Upper lobe of right lung (tissue), 1 donor: ENCODE measurements at regions not wholly inside any gene's neighbourhood (a gene's known extent, or its start where the extent isn't known, plus 50 kb on each side); places are given as distances from the start of the nearest gene placed in this dataset.

Experiments used
- ATAC-seq: fragments of 200-7000 bp; cut with Tn5 transposase; one replicate; pipeline ENCODE4 v1.9.1; 2020; ENCODE audit warnings: mild to moderate bottlenecking, moderate library complexity
- DNase-seq: peaks from one replicate; pipeline ENCODE4 v3.0.0-alpha.2; 2020
- H3K27ac ChIP-seq: fragments of 200-600 bp; one replicate; pipeline ENCODE4 v1.8.0; 2022
- H3K27me3 ChIP-seq: fragments of 200-600 bp; one replicate; pipeline ENCODE4 v1.8.0; 2022; ENCODE audit warnings: mild to moderate bottlenecking
- H3K36me3 ChIP-seq: fragments of 200-600 bp; one replicate; pipeline ENCODE4 v1.8.0; 2022
- H3K4me1 ChIP-seq: fragments of 200-600 bp; one replicate; pipeline ENCODE4 v1.8.0; 2022
- H3K4me3 ChIP-seq: fragments of 200-600 bp; one replicate; pipeline ENCODE4 v1.8.0; 2022; ENCODE audit warnings: mild to moderate bottlenecking
- H3K9me3 ChIP-seq: fragments of 200-600 bp; one replicate; pipeline ENCODE4 v1.8.0; 2022
- intact Hi-C: fragments of 100-400 bp; cut with DNase I; formaldehyde crosslinking; loops from one replicate; pipeline ENCODE4 v1.11.0; 2022
- TF ChIP-seq, protein P1 (sequence below): fragments of 200-600 bp; IDR thresholded peaks from one replicate; pipeline ENCODE4 v1.8.0; 2022; ENCODE audit warnings: antibody characterized with exemption
- donor health status: DM: no; HTN: yes; CAD: no; lungs with severe emphysema.

DNA sequence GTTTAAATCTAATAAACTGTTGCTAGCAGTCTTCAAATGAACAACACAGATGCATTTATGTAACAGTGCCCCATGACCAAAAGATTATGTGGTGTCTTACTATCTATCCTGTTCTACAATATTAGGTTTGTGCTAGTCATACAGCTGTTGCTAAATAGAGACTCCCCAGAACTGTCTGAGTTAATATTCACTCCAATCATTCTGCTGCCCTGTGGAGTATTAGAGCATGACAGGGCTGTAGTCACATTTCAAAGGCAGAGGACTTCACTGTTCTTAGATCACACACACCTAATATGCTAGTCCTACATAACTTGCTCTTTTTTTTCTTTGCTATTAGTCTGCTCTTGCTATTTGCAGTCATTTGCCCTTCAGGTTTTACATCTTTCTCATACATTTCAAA is 157.6 kb upstream of the MDGA2 start:
- TF ChIP-seq, protein P1, sequence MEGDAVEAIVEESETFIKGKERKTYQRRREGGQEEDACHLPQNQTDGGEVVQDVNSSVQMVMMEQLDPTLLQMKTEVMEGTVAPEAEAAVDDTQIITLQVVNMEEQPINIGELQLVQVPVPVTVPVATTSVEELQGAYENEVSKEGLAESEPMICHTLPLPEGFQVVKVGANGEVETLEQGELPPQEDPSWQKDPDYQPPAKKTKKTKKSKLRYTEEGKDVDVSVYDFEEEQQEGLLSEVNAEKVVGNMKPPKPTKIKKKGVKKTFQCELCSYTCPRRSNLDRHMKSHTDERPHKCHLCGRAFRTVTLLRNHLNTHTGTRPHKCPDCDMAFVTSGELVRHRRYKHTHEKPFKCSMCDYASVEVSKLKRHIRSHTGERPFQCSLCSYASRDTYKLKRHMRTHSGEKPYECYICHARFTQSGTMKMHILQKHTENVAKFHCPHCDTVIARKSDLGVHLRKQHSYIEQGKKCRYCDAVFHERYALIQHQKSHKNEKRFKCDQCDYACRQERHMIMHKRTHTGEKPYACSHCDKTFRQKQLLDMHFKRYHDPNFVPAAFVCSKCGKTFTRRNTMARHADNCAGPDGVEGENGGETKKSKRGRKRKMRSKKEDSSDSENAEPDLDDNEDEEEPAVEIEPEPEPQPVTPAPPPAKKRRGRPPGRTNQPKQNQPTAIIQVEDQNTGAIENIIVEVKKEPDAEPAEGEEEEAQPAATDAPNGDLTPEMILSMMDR = no peak
- H3K27me3 ChIP-seq = no peaks in the 10 kb centered on the region
- no peak overlapping the region for H3K27ac ChIP-seq
- no peaks in the 10 kb centered on the region for H3K9me3 ChIP-seq
- intact Hi-C loops = no loop called here
- no peaks in the 10 kb centered on the region for H3K4me1 ChIP-seq
- H3K36me3 ChIP-seq = no peaks in the 10 kb centered on the region
- ATAC-seq (no peak), DNase-seq (no peak)
- H3K4me3 ChIP-seq = no peak overlapping the region

DNA sequence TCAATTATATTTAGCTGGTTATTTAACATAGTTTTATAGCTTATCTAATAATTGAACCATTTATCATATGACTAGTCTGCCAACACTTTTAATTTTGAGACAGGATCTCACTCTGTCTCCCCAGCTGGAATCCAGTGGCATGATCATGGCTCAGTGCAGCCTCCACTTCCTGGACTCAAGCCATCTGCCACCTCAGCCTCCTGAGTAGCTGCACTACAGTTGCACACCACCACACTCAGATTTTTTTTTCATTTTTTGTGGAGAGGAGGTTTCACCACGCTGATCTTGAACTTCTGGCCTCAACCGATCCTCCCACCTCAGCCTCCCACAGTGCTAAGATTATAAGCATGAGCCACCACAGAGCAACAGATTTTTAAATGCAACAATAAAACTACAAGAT is 151.4 kb upstream of the MDGA2 start:
- TF ChIP-seq, protein P1 = no peak
- no peaks in the 10 kb centered on the region for H3K4me1 ChIP-seq
- ATAC-seq = no peak
- H3K36me3 ChIP-seq = no peaks in the 10 kb centered on the region
- intact Hi-C loops = no loop called here
- no peaks in the 10 kb centered on the region for H3K27me3 ChIP-seq
- H3K9me3 ChIP-seq = no peaks in the 10 kb centered on the region
- H3K27ac ChIP-seq = no peak overlapping the region
- DNase-seq = no peak
- no peak overlapping the region for H3K4me3 ChIP-seq

DNA sequence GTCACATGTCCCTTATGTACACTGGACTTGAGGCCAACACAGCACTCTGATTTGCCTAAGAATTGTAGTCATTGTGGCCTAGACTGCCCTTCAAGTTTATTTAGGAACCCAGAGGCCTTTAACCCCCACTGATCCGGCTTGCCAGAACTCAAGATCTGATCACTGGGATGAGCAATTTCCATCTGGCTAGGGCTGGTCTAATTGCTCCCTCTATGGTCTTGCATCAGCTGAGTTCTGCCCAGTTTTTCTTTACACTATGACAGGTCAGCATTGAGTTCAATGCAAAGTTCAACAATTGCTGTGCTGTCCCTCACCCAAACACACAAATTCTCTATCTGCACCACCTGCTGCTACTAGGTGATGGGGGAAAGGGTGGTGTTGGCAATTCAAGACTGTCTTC is 146.9 kb upstream of the MDGA2 start:
- intact Hi-C loops = no loop called here
- Histone ChIP-seq H3K36me3 (no peaks in the 10 kb centered on the region), H3K4me1 (no peaks in the 10 kb centered on the region), H3K27ac (no peak overlapping the region), H3K9me3 (no peaks in the 10 kb centered on the region), H3K4me3 (no peak overlapping the region), H3K27me3 (no peaks in the 10 kb centered on the region)
- ATAC-seq (no peak), DNase-seq (no peak)
- TF ChIP-seq, protein P1 = no peak

GRCh38 chr14:47821135-47821534 is 145.7 kb upstream of the MDGA2 start:
- intact Hi-C loops = no loop called here
- TF ChIP-seq, protein P1 = no peak
- ATAC-seq (no peak), DNase-seq (no peak)
- H3K9me3 ChIP-seq = peaks cover under 1% of the 10 kb centered on the region
- no peaks in the 10 kb centered on the region for H3K36me3 ChIP-seq
- H3K27me3 ChIP-seq = no peaks in the 10 kb centered on the region
- no peak overlapping the region for H3K4me3 ChIP-seq
- no peaks in the 10 kb centered on the region for H3K4me1 ChIP-seq
- no peak overlapping the region for H3K27ac ChIP-seq

- no peaks in the 10 kb centered on the region for H3K4me1 ChIP-seq
- TF ChIP-seq, protein P1 = no peak
- H3K9me3 ChIP-seq = no peaks in the 10 kb centered on the region
- H3K27me3 ChIP-seq = no peaks in the 10 kb centered on the region
- H3K27ac ChIP-seq = no peak overlapping the region
- intact Hi-C loops = no loop called here
- ATAC-seq (no peak), DNase-seq (no peak)
- H3K4me3 ChIP-seq = no peak overlapping the region
- no peaks in the 10 kb centered on the region for H3K36me3 ChIP-seq
Observed at GRCh38 chr14:47790477-47790876, 115.1 kb upstream of the MDGA2 start.

DNA sequence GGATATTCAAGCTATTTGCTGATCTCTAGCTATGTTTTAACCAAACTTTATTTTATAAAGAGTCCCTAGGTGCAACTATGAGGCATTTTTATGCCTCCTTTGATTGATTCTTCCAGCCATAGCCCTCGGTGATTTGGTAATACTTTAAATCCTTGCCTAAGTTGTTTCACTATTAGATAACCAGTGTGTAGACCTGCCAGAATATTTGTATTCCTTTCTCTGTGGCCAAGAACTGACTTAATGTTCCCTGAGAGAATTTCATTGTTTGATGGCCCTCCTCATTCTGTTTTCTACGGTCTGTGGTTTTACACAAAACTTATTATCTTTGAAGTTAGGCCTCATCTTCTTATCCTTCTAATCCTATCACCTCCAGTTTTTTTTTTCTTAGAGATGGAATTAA is 109.7 kb upstream of the MDGA2 start:
- Histone ChIP-seq H3K9me3 (no peaks in the 10 kb centered on the region), H3K27me3 (no peaks in the 10 kb centered on the region), H3K4me3 (no peak overlapping the region), H3K36me3 (no peaks in the 10 kb centered on the region), H3K4me1 (no peaks in the 10 kb centered on the region), H3K27ac (no peak overlapping the region)
- intact Hi-C loops = no loop called here
- no peak for DNase-seq
- no peak for ATAC-seq
- TF ChIP-seq, protein P1 = no peak
